DOHH2 (cell line): ENCODE measurements at regions not wholly inside any gene's neighbourhood (a gene's known extent, or its start where the extent isn't known, plus 50 kb on each side); places are given as distances from the start of the nearest gene placed in this dataset.

Experiments used
- EZH2phosphoT487 ChIP-seq: fragments of 200-600 bp; sonication (generic); IDR thresholded peaks from 2 replicates; pipeline ENCODE4 v1.6.1; 2017; ENCODE audit warnings: borderline replicate concordance, mild to moderate bottlenecking, antibody characterized with exemption, low read length, moderate library complexity, mixed read lengths
- TF ChIP-seq, protein P1 (sequence below): fragments of 200-600 bp; sonication (generic); IDR thresholded peaks from one replicate; pipeline ENCODE4 v1.5.1; 2014; ENCODE audit warnings: antibody characterized with exemption, mild to moderate bottlenecking, low read depth, low read length; ENCODE audit not compliant: poor library complexity, severe bottlenecking

DNA sequence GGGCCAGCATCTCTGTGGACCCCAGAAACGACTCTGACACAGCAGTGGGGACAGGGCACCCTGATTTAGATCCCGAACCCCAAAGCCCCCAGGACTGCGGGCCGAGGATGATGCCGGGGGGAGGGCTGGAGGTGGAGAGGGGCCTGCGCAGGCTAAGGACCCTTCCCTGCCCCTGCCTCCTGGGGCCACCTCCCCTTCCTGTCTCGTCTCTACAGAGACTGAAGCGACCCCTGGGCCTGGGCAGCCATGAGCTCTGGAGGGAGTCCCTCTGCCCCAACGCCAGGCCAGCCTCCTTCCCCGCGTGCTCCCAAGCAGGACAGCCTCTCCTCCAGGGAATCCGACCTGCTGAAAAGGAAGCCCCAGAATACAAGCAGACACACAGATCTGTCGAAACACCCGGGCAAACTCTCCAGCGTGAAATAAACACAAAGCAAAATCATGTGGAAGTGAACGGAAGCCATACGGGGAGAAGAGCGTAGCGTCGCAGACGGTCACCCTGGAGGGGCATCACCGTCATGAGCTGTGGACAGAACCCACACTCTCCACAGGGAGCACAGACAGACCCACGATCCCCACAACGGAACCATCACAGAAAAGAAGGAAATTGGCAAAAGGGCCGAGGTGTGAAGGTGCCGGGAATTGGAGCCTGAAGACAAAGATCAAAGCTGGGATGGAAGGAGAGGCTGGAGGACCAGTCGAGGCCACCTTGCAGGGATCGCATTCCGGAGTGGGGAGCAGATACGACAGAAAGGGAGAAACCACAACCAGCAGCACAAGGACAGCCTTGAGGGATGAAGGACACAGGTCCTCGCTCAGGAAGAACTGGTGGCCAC lies 51.0 kb upstream of the CTDP1 start:
- TF ChIP-seq, protein P1, sequence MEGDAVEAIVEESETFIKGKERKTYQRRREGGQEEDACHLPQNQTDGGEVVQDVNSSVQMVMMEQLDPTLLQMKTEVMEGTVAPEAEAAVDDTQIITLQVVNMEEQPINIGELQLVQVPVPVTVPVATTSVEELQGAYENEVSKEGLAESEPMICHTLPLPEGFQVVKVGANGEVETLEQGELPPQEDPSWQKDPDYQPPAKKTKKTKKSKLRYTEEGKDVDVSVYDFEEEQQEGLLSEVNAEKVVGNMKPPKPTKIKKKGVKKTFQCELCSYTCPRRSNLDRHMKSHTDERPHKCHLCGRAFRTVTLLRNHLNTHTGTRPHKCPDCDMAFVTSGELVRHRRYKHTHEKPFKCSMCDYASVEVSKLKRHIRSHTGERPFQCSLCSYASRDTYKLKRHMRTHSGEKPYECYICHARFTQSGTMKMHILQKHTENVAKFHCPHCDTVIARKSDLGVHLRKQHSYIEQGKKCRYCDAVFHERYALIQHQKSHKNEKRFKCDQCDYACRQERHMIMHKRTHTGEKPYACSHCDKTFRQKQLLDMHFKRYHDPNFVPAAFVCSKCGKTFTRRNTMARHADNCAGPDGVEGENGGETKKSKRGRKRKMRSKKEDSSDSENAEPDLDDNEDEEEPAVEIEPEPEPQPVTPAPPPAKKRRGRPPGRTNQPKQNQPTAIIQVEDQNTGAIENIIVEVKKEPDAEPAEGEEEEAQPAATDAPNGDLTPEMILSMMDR, result no peak
- no peak for TF ChIP-seq EZH2phosphoT487
